Mesendoderm (in vitro differentiated cells): ENCODE measurements at regions not wholly inside any gene's neighbourhood (a gene's known extent, or its start where the extent isn't known, plus 50 kb on each side); places are given as distances from the start of the nearest gene placed in this dataset.

Experiments
- DNase-seq: peaks from one replicate; pipeline ENCODE4 v3.0.0; 2013
- H2AK5ac ChIP-seq: 2 replicates; pipeline ENCODE4 v1.6.1; 2013; ENCODE audit warnings: low read length, inconsistent platforms
- H2BK120ac ChIP-seq: 2 replicates; pipeline ENCODE4 v1.6.1; 2013; ENCODE audit warnings: low read depth, mild to moderate bottlenecking, low read length, moderate library complexity, mixed read lengths
- H2BK15ac ChIP-seq: replicated peaks from 2 replicates; pipeline ENCODE4 v1.6.1; 2013; ENCODE audit warnings: low read depth, mild to moderate bottlenecking, moderate library complexity
- H2BK5ac ChIP-seq: 2 replicates; pipeline ENCODE4 v1.6.1; 2013; ENCODE audit warnings: low read length, inconsistent platforms
- H3K18ac ChIP-seq: 2 replicates; pipeline ENCODE4 v1.6.1; 2013; ENCODE audit warnings: mild to moderate bottlenecking, low read length, mixed read lengths
- H3K23ac ChIP-seq: one replicate; pipeline ENCODE4 v1.6.1; 2013; ENCODE audit warnings: low read length
- H3K27ac ChIP-seq: 2 replicates; pipeline ENCODE4 v1.5.1; 2013; ENCODE audit warnings: low read depth, mild to moderate bottlenecking, inconsistent platforms, low read length, moderate library complexity
- H3K27me3 ChIP-seq: 2 replicates; pipeline ENCODE4 v1.6.1; 2013; ENCODE audit warnings: low read length, control low read depth, mild to moderate bottlenecking, inconsistent platforms; ENCODE audit not compliant: insufficient read depth, poor library complexity
- H3K36me3 ChIP-seq: 2 replicates; pipeline ENCODE4 v1.6.1; 2013; ENCODE audit warnings: low read length, inconsistent platforms; ENCODE audit not compliant: control insufficient read depth, insufficient read depth
- H3K4ac ChIP-seq: one replicate; pipeline ENCODE4 v1.6.1; 2013; ENCODE audit warnings: low read depth, mild to moderate bottlenecking, low read length, moderate library complexity
- H3K4me1 ChIP-seq: 2 replicates; pipeline ENCODE4 v1.6.1; 2013; ENCODE audit warnings: low read depth, low read length, inconsistent platforms; ENCODE audit not compliant: control insufficient read depth
- H3K4me2 ChIP-seq: 2 replicates; pipeline ENCODE4 v1.6.1; 2013; ENCODE audit warnings: low read length
- H3K4me3 ChIP-seq: 2 replicates; pipeline ENCODE4 v1.5.1; 2013; ENCODE audit warnings: mild to moderate bottlenecking, low read length
- H3K56ac ChIP-seq: one replicate; pipeline ENCODE4 v1.6.1; 2013; ENCODE audit warnings: low read length
- H3K79me1 ChIP-seq: 2 replicates; pipeline ENCODE4 v1.6.1; 2013; ENCODE audit warnings: low read length, inconsistent platforms
- H3K79me2 ChIP-seq: 2 replicates; pipeline ENCODE4 v1.6.1; 2013; ENCODE audit warnings: mild to moderate bottlenecking, low read length; ENCODE audit not compliant: control insufficient read depth, insufficient read depth
- H3K9ac ChIP-seq: 2 replicates; pipeline ENCODE4 v1.6.1; 2013; ENCODE audit warnings: low read length, inconsistent platforms
- H4K5ac ChIP-seq: one replicate; pipeline ENCODE4 v1.6.1; 2013; ENCODE audit warnings: low read length
- H4K8ac ChIP-seq: one replicate; pipeline ENCODE4 v1.6.1; 2013; ENCODE audit warnings: low read depth, mild to moderate bottlenecking, control low read depth, low read length, moderate library complexity
- WGBS: extraction: QIAGEN DNeasy Blood & Tissue Kit; methylation state at CpG from one replicate; pipeline ENCODE4 v1.1.7; 2013; ENCODE audit warnings: low lambda C conversion rate, missing lambda C conversion rate; ENCODE audit not compliant: insufficient coverage; ENCODE audit errors: extremely low coverage; 5-methylcytosine and 5-hydroxymethylcytosine counted together

DNA sequence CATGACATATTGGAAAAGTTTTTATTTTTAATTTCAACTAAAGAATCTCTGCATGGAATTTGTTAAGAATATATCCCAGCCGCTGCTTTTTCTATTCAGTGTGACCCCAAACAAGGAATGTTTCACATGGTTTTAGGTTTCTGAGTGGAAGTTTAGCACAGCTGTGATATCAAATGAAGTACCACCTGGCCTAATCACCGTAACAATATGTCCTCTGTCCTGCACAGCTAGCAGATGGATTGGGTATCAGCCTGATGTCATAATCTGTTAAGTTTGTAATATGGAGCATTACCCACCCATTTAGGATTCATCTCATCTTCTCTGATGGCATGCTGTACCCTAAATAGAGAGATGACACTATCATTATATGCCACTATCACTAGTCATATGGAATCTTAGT, 963.7 kb upstream of the ADGRL2 start:
- H3K4me2 ChIP-seq, result no peak overlapping the region
- H3K36me3 ChIP-seq, result no peaks in the 10 kb centered on the region
- no peak overlapping the region for H4K5ac ChIP-seq
- H3K4me3 ChIP-seq, result no peak overlapping the region
- H2AK5ac ChIP-seq, result no peak overlapping the region
- H2BK15ac ChIP-seq, result no peak overlapping the region
- no peak overlapping the region for H3K27ac ChIP-seq
- H2BK5ac ChIP-seq, result no peak overlapping the region
- DNase-seq, result no peak
- no peak overlapping the region for H3K56ac ChIP-seq
- H3K79me2 ChIP-seq, result no peaks in the 10 kb centered on the region
- no peaks in the 10 kb centered on the region for H3K79me1 ChIP-seq
- H4K8ac ChIP-seq, result no peak overlapping the region
- H2BK120ac ChIP-seq, result no peak overlapping the region
- H3K4ac ChIP-seq, result no peak overlapping the region
- no peaks in the 10 kb centered on the region for H3K27me3 ChIP-seq
- no peak overlapping the region for H3K9ac ChIP-seq
- H3K4me1 ChIP-seq, result no peaks in the 10 kb centered on the region
- H3K23ac ChIP-seq, result no peak overlapping the region
- WGBS, result no CpG with 5 or more reads among the region's 2 CpGs
- no peak overlapping the region for H3K18ac ChIP-seq

DNA sequence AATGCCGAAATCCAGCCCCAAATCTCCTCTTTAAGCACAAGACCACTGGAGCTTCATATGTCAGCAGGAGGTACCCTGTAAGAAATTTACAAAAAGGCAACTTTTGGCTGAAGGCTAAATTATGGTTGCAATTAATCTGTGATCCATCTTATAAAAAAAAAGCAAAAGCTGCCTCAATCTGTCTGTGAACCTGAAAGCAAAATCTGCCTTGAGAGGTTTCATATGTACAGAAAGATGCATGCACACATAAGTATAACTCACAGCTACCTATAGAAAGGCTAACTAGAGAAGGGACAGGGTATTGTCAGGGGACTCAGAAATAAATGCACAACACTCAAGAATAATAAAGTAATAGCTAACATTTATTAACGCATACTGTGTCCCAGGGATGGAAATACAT, 964.2 kb upstream of the ADGRL2 start:
- no peak overlapping the region for H2AK5ac ChIP-seq
- H2BK5ac ChIP-seq, result no peak overlapping the region
- no peak overlapping the region for H4K8ac ChIP-seq
- no peak for DNase-seq
- no peak overlapping the region for H3K56ac ChIP-seq
- no peak overlapping the region for H3K18ac ChIP-seq
- H2BK15ac ChIP-seq, result no peak overlapping the region
- no peak overlapping the region for H3K23ac ChIP-seq
- H3K9ac ChIP-seq, result no peak overlapping the region
- H3K4me3 ChIP-seq, result no peak overlapping the region
- no peak overlapping the region for H3K4me2 ChIP-seq
- no peak overlapping the region for H4K5ac ChIP-seq
- H3K27ac ChIP-seq, result no peak overlapping the region
- H2BK120ac ChIP-seq, result no peak overlapping the region
- H3K79me1 ChIP-seq, result no peaks in the 10 kb centered on the region
- no peaks in the 10 kb centered on the region for H3K36me3 ChIP-seq
- no peaks in the 10 kb centered on the region for H3K27me3 ChIP-seq
- no CpG with 5 or more reads among the region's 2 CpGs for WGBS
- H3K4ac ChIP-seq, result no peak overlapping the region
- H3K4me1 ChIP-seq, result no peaks in the 10 kb centered on the region
- H3K79me2 ChIP-seq, result no peaks in the 10 kb centered on the region

DNA sequence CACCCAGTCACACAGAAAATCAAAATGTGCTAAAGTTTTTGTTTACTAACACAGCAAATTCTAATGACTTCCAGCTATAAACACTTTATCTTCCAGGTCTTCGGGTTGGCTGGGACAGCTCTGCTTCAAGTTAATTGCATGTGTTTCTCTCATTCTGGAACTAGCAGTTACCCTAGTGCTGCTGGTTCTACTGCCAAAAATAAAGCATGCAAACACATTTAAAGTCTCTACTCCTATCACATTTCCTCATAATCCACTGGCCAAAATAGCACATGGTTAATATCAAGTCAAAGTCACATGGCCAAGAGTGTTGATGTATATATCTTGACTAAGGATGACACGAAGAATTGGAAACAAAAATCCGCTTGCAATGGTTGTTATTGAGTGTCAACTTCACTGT, 973.1 kb upstream of the ADGRL2 start:
- Histone ChIP-seq H3K27me3 (no peaks in the 10 kb centered on the region), H4K5ac (no peak overlapping the region), H3K4me3 (no peak overlapping the region), H2BK120ac (no peak overlapping the region), H3K56ac (no peak overlapping the region), H4K8ac (no peak overlapping the region), H2BK5ac (no peak overlapping the region), H2BK15ac (no peak overlapping the region), H3K4me2 (no peak overlapping the region), H3K27ac (no peak overlapping the region), H3K79me2 (no peaks in the 10 kb centered on the region), H3K36me3 (no peaks in the 10 kb centered on the region), H3K4ac (no peak overlapping the region), H3K18ac (no peak overlapping the region), H3K9ac (no peak overlapping the region), H3K4me1 (no peaks in the 10 kb centered on the region), H3K23ac (no peak overlapping the region), H2AK5ac (no peak overlapping the region), H3K79me1 (no peaks in the 10 kb centered on the region)
- no CpG with 5 or more reads among the region's 3 CpGs for WGBS
- DNase-seq, result no peak

DNA sequence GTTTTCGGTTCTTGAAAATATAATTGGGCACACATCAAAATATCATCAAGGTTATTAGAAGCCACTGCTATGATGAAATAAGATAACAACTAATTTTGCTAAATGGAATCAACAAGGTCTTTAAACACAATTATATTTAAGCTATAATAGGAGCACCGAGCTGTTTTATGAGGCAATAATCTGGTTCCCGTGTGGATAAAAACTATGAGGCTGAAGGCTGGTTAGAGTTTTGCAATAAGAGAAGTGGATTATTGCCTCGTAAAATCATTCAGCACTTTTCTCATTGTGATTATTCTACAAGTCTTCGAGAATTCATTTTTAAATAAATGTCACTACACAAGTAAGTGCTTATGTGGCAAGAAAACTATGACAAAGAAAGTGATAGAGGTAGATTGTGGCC, 975.7 kb upstream of the ADGRL2 start:
- no peaks in the 10 kb centered on the region for H3K27me3 ChIP-seq
- no peaks in the 10 kb centered on the region for H3K79me2 ChIP-seq
- H2BK5ac ChIP-seq, result no peak overlapping the region
- no peaks in the 10 kb centered on the region for H3K36me3 ChIP-seq
- no peak overlapping the region for H3K4ac ChIP-seq
- no peak overlapping the region for H2AK5ac ChIP-seq
- H2BK15ac ChIP-seq, result no peak overlapping the region
- H3K79me1 ChIP-seq, result no peaks in the 10 kb centered on the region
- H3K23ac ChIP-seq, result no peak overlapping the region
- no peak overlapping the region for H3K4me3 ChIP-seq
- H3K9ac ChIP-seq, result no peak overlapping the region
- WGBS, result no CpG with 5 or more reads among the region's 5 CpGs
- DNase-seq, result no peak
- H3K18ac ChIP-seq, result no peak overlapping the region
- no peak overlapping the region for H4K8ac ChIP-seq
- no peaks in the 10 kb centered on the region for H3K4me1 ChIP-seq
- H2BK120ac ChIP-seq, result no peak overlapping the region
- H3K27ac ChIP-seq, result no peak overlapping the region
- no peak overlapping the region for H4K5ac ChIP-seq
- H3K4me2 ChIP-seq, result no peak overlapping the region
- no peak overlapping the region for H3K56ac ChIP-seq

DNA sequence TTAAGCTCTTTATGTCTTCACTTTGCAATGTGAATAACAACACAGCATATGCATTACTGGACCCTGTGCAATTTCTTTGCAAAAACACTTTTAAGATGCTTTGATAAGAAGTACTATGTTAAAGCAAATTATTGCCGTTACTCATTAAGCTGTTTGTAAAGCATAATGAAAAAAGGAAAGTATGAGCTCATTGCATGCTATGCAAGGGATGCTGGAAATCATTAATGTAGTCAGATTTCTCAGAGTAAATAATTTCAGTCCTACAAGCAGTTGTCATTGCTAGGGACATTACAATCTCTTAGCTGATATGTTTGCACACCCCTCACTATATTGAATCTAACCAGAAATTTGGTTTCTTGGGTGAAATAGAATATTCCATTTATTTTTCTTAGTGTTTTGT, 982.5 kb upstream of the ADGRL2 start:
- no peak overlapping the region for H2AK5ac ChIP-seq
- no peak overlapping the region for H3K27ac ChIP-seq
- H2BK15ac ChIP-seq, result no peak overlapping the region
- H3K23ac ChIP-seq, result no peak overlapping the region
- WGBS, result no CpG with 5 or more reads among the region's 1 CpG
- no peaks in the 10 kb centered on the region for H3K79me2 ChIP-seq
- no peak overlapping the region for H3K4me2 ChIP-seq
- no peak overlapping the region for H4K8ac ChIP-seq
- no peaks in the 10 kb centered on the region for H3K36me3 ChIP-seq
- no peaks in the 10 kb centered on the region for H3K79me1 ChIP-seq
- H3K56ac ChIP-seq, result no peak overlapping the region
- H4K5ac ChIP-seq, result no peak overlapping the region
- no peak overlapping the region for H2BK5ac ChIP-seq
- no peaks in the 10 kb centered on the region for H3K4me1 ChIP-seq
- no peak overlapping the region for H3K4me3 ChIP-seq
- H3K27me3 ChIP-seq, result no peaks in the 10 kb centered on the region
- H3K9ac ChIP-seq, result no peak overlapping the region
- H3K4ac ChIP-seq, result no peak overlapping the region
- H2BK120ac ChIP-seq, result no peak overlapping the region
- H3K18ac ChIP-seq, result no peak overlapping the region
- DNase-seq, result no peak

DNA sequence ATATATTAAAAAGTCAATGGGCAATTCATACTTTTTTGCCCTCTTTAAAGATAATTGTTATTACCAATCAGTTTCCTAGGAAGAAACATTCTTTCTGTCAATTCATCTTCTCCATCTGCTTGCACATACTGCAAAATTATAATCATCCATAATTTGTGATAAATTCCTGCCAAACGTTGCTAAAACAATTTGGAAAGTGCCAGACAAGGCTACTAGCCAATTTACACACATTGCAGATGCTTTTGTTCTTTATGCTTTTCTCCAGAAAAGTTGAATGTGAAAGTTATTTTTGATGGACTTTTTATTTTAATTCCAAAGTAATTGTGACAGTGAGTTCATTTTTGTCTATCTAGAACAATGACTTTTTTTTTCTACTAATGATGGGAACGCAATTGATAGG, 992.8 kb upstream of the ADGRL2 start:
- H3K9ac ChIP-seq, result no peak overlapping the region
- no peak overlapping the region for H2BK5ac ChIP-seq
- no peak overlapping the region for H2BK15ac ChIP-seq
- H3K56ac ChIP-seq, result no peak overlapping the region
- H2BK120ac ChIP-seq, result no peak overlapping the region
- no peak overlapping the region for H4K8ac ChIP-seq
- H3K4me3 ChIP-seq, result no peak overlapping the region
- H3K18ac ChIP-seq, result no peak overlapping the region
- no peak overlapping the region for H3K23ac ChIP-seq
- DNase-seq, result no peak
- H3K79me2 ChIP-seq, result no peaks in the 10 kb centered on the region
- no peaks in the 10 kb centered on the region for H3K36me3 ChIP-seq
- H3K79me1 ChIP-seq, result no peaks in the 10 kb centered on the region
- no CpG with 5 or more reads among the region's 2 CpGs for WGBS
- no peaks in the 10 kb centered on the region for H3K27me3 ChIP-seq
- H2AK5ac ChIP-seq, result no peak overlapping the region
- no peak overlapping the region for H3K27ac ChIP-seq
- H3K4me1 ChIP-seq, result no peaks in the 10 kb centered on the region
- no peak overlapping the region for H4K5ac ChIP-seq
- no peak overlapping the region for H3K4ac ChIP-seq
- no peak overlapping the region for H3K4me2 ChIP-seq
